Endothelial cell (in vitro differentiated cells): ENCODE measurements at regions not wholly inside any gene's neighbourhood (a gene's known extent, or its start where the extent isn't known, plus 50 kb on each side); places are given as distances from the start of the nearest gene placed in this dataset.

Experiments
- DNase-seq: peaks from one replicate; pipeline ENCODE4 v3.0.0; 2021; ENCODE audit warnings: low spot score
- H3K27ac Mint-ChIP-seq: one replicate; pipeline ENCODE4 v1.8.0; 2021; ENCODE audit warnings: mixed read lengths, inconsistent platforms; ENCODE audit not compliant: unreplicated experiment
- H3K27me3 Mint-ChIP-seq: one replicate; pipeline ENCODE4 v1.8.0; 2021; ENCODE audit warnings: mild to moderate bottlenecking, moderate library complexity, mixed read lengths, inconsistent platforms; ENCODE audit not compliant: unreplicated experiment
- H3K36me3 Mint-ChIP-seq: one replicate; pipeline ENCODE4 v1.8.0; 2021; ENCODE audit warnings: mild to moderate bottlenecking, low read depth, mixed read lengths, inconsistent platforms; ENCODE audit not compliant: unreplicated experiment
- H3K4me1 Mint-ChIP-seq: one replicate; pipeline ENCODE4 v1.8.0; 2021; ENCODE audit warnings: mild to moderate bottlenecking, mixed read lengths, inconsistent platforms; ENCODE audit not compliant: unreplicated experiment
- H3K4me3 Mint-ChIP-seq: one replicate; pipeline ENCODE4 v1.8.0; 2021; ENCODE audit warnings: mild to moderate bottlenecking, mixed read lengths, inconsistent platforms; ENCODE audit not compliant: unreplicated experiment
- H3K9me3 Mint-ChIP-seq: one replicate; pipeline ENCODE4 v1.8.0; 2021; ENCODE audit warnings: mixed read lengths, inconsistent platforms; ENCODE audit not compliant: unreplicated experiment
- CTCF ChIP-seq: fragments of 200-600 bp; sonication (generic); IDR thresholded peaks from one replicate; pipeline ENCODE4 v1.5.0; 2021; ENCODE audit warnings: antibody characterized with exemption; ENCODE audit not compliant: unreplicated experiment

DNA sequence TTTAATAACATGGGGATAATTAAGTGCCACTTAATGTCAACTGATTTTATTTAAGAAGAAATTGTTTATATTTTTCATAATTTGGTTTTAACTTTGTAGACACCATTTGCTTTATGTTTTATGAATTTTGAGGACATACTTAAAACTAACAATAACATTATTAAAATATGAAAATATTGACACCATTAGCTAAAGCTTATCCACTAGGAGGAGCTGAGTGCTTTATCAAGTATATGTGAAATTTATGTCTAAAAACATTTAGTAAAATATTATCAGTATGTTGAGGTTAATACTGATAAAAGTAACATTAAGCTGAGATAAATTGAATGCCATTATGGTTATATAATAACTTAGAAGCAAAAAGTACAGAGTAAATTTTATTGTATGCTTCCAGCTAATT lies 622.1 kb downstream of the ARL4A start:
- no peaks in the 10 kb centered on the region for H3K4me1 Mint-ChIP-seq
- H3K27me3 Mint-ChIP-seq = no peaks in the 10 kb centered on the region
- peaks cover 8% of the 10 kb centered on the region for H3K36me3 Mint-ChIP-seq
- TF ChIP-seq CTCF = no peak
- no peak overlapping the region for H3K27ac Mint-ChIP-seq
- H3K9me3 Mint-ChIP-seq = peaks cover 14% of the 10 kb centered on the region
- no peak overlapping the region for H3K4me3 Mint-ChIP-seq
- no peak for DNase-seq

GRCh38 chr7:13312307-13312706 lies 624.9 kb downstream of the ARL4A start:
- Mint-ChIP-seq H3K27me3 (no peaks in the 10 kb centered on the region), H3K27ac (no peak overlapping the region), H3K9me3 (peaks cover 14% of the 10 kb centered on the region), H3K4me1 (no peaks in the 10 kb centered on the region), H3K4me3 (no peak overlapping the region), H3K36me3 (peaks cover 8% of the 10 kb centered on the region)
- no peak for TF ChIP-seq CTCF
- no peak for DNase-seq

DNA sequence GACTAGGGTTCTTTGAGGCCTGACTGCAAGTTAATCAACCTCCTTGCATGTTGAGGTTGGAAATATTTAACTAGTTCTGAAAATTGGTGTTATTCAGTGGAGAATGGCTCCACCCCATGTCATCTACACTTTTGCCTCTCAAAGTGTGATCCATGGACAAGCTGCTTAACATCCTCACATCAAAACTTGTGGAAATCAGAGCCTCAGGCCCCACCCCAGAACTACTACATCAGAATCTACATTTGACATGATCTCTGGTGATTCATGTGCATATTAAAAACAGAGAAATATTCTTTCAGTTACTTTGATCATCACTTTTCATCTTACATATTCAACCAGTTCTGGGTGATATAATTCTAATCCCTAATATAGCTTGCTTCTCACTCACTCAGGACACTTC lies 632.9 kb downstream of the ARL4A start:
- no peak for TF ChIP-seq CTCF
- H3K4me3 Mint-ChIP-seq = no peak overlapping the region
- H3K36me3 Mint-ChIP-seq = no peaks in the 10 kb centered on the region
- no peak overlapping the region for H3K27ac Mint-ChIP-seq
- no peaks in the 10 kb centered on the region for H3K9me3 Mint-ChIP-seq
- no peak for DNase-seq
- peaks cover 6% of the 10 kb centered on the region for H3K4me1 Mint-ChIP-seq
- no peaks in the 10 kb centered on the region for H3K27me3 Mint-ChIP-seq

GRCh38 chr7:13321316-13321715 lies 633.9 kb downstream of the ARL4A start:
- no peaks in the 10 kb centered on the region for H3K27me3 Mint-ChIP-seq
- H3K27ac Mint-ChIP-seq = no peak overlapping the region
- no peak overlapping the region for H3K4me3 Mint-ChIP-seq

DNA sequence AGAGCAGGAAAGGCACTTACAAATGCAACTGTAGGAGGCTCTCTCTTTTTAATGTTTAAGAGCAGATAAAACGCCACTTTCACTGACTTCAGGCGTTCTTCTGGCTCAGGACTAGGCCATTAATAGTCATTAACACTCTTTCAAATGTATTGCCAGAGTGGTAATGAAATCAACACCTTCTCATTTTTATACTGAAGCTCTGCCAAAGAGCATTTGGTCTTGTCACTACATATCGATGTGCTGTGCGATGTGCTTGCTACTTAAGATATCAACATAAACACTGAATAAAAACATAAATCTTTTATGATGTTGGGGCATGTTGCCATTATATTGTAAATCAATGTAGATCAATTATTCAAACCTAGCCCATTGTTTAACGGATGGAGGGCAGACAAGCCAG lies 634.7 kb downstream of the ARL4A start:
- no peak overlapping the region for H3K4me3 Mint-ChIP-seq

More at GRCh38 chr7:13321316-13321715, 633.9 kb downstream of the ARL4A start:
- TF ChIP-seq CTCF = no peak
- no peaks in the 10 kb centered on the region for H3K36me3 Mint-ChIP-seq
- no peaks in the 10 kb centered on the region for H3K9me3 Mint-ChIP-seq
- peaks cover 6% of the 10 kb centered on the region for H3K4me1 Mint-ChIP-seq
- no peak for DNase-seq

More for the DNA sequence above, 634.7 kb downstream of the ARL4A start:
- Mint-ChIP-seq H3K27ac (no peak overlapping the region), H3K27me3 (no peaks in the 10 kb centered on the region), H3K9me3 (no peaks in the 10 kb centered on the region), H3K4me1 (peaks cover 6% of the 10 kb centered on the region), H3K36me3 (no peaks in the 10 kb centered on the region)
- DNase-seq = no peak
- no peak for TF ChIP-seq CTCF
